SK-N-MC (cell line): ENCODE measurements at regions not wholly inside any gene's neighbourhood (a gene's known extent, or its start where the extent isn't known, plus 50 kb on each side); places are given as distances from the start of the nearest gene placed in this dataset.

Experiments used
- DNase-seq: peaks from one replicate; pipeline ENCODE4 v3.0.0-alpha.2; 2011; ENCODE audit warnings: low read depth, low spot score
- H3K27ac ChIP-seq: fragments of 200-600 bp; sonication (generic); 2 replicates; pipeline ENCODE4 v1.5.1; 2016; ENCODE audit warnings: mixed run types
- H3K36me3 ChIP-seq: fragments of 200-600 bp; sonication (generic); 2 replicates; pipeline ENCODE4 v1.6.1; 2017; ENCODE audit warnings: antibody characterized with exemption, low read length, mixed read lengths; ENCODE audit not compliant: insufficient read depth
- H3K4me3 ChIP-seq: fragments of 200-600 bp; sonication (generic); 2 replicates; pipeline ENCODE4 v1.5.1; 2016
- H3K9ac ChIP-seq: fragments of 200-600 bp; sonication (generic); 2 replicates; pipeline ENCODE4 v1.8.0; 2017; ENCODE audit warnings: mixed run types, mixed read lengths; ENCODE audit not compliant: insufficient read length
- H3K9me3 ChIP-seq: fragments of 200-600 bp; sonication (generic); 2 replicates; pipeline ENCODE4 v1.6.1; 2017; ENCODE audit warnings: low read depth, mild to moderate bottlenecking, antibody characterized with exemption, low read length, moderate library complexity, mixed read lengths
- EZH2 ChIP-seq: fragments of 200-600 bp; sonication (generic); IDR thresholded peaks from one replicate; pipeline ENCODE4 v1.6.1; 2017; ENCODE audit warnings: antibody characterized with exemption
- FOXP2 ChIP-seq: optimal IDR thresholded peaks from 2 replicates; pipeline ENCODE3; 2011; ENCODE audit warnings: mild to moderate bottlenecking, moderate library complexity; ENCODE audit not compliant: insufficient read depth; ENCODE audit errors: extremely low read length, control extremely low read depth
- POLR2AphosphoS5 ChIP-seq: IDR thresholded peaks from 2 replicates; pipeline ENCODE4 v1.6.1; 2012; ENCODE audit warnings: mild to moderate bottlenecking, low read depth, low read length, borderline replicate concordance

DNA sequence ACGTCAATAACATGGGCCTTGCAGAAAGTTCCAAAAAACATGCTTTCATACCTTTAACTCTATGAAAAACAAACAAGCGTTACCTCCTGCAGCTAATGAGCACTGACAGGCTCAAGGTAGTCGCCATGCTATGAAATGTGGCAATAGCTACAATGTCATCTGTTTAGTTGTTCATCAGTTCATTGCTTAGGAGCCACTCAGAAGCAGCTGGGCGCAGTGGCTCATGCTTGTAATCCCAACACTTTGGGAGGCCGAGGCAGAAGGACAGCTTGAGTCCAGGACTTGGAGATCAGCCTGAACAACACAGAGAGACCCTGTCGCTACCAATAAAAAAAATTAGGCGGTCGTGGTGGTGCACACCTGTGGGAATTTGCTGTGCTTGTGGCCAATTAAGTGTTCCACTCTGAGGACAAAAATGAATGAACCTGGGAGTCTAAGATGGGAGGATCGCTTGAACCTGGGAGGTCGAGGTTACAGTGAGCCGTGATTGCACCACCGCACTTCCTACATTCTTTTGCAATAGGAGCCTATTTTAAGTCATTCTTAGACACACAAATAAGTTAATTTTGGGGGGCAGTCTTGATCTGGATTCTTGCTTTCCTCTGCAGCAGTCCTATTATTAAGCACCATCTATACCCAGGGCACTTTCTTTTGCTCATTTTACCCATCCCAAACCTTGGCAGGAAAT is 276.2 kb upstream of the KLF14 start:
- DNase-seq, result no peak
- TF ChIP-seq EZH2 (no peak), FOXP2 (no peak), POLR2AphosphoS5 (no peak)
- Histone ChIP-seq H3K9me3 (no peaks in the 10 kb centered on the region; the same call in 1 of the 2 replicates), H3K36me3 (peaks cover 5% of the 10 kb centered on the region; the same call in 1 of the 2 replicates), H3K4me3 (peak overlapping the region; percentile 65; the same call in 1 of the 2 replicates), H3K9ac (peak overlapping the region; percentile 79), H3K27ac (peak overlapping the region; percentile 100)

DNA sequence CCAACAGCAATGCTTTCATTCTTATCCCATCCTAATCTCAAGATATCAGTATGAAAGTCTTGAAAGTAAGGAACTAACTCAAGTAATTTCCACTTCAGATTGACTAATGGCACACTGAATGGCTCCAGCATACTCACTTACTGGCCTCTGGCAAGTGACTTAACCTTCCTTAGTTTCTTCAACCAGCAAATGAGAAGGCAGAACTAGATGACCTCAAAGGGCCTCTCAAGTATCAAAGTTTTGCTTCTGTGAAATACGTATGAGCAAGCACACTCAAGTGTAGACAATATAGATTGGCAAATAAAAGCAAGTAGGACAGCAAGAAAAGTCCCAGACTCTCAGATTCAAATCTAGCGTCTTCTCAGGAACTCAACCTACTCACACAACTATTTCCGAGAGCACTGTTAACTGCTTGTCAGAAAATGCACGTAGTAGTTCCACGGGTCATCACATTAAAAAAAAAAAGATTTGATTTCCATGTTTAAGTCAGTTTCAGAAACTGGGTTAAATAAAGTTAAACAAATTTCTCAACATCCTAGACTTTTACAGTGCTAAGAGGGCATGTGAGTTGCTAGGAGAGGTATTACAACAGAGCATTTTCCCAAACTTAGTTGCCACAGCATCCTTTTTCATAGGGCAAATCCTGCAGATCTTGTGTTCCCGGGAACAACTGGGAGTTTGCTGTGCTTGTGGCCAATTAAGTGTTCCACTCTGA is 276.9 kb upstream of the KLF14 start:
- no peaks in the 10 kb centered on the region for H3K36me3 ChIP-seq

DNA sequence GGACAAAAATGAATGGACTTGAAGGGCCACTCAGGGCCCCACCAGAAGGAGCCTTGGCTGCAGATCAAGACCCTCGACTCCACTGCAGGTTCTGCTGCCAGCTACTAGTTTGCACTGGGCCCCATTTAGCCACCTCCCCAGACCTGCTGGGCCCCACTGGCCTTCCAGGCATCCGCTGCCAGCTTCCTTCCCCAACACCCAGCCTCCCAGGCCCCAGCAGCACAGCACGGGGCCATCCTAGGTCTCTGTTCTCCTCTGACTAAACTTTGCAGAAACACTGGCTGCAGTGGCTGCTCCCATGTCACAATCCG is 277.4 kb upstream of the KLF14 start:
- Histone ChIP-seq H3K9ac (peak overlapping the region; percentile 74), H3K9me3 (no peaks in the 10 kb centered on the region), H3K4me3 (peak overlapping the region; percentile 65), H3K27ac (peak overlapping the region; percentile 100), H3K36me3 (no peaks in the 10 kb centered on the region)
- TF ChIP-seq FOXP2 (no peak), POLR2AphosphoS5 (peak; percentile 33; the same call in 1 of the 2 replicates)
- DNase-seq, result no peak

More for the DNA sequence above, 276.9 kb upstream of the KLF14 start:
- H3K4me3 ChIP-seq, result peak overlapping the region; percentile 65
- H3K9ac ChIP-seq, result peak overlapping the region; percentile 74
- TF ChIP-seq FOXP2 (no peak), EZH2 (no peak), POLR2AphosphoS5 (no peak)
- no peak for DNase-seq
- no peaks in the 10 kb centered on the region for H3K9me3 ChIP-seq
- H3K27ac ChIP-seq, result peak overlapping the region; percentile 100

DNA sequence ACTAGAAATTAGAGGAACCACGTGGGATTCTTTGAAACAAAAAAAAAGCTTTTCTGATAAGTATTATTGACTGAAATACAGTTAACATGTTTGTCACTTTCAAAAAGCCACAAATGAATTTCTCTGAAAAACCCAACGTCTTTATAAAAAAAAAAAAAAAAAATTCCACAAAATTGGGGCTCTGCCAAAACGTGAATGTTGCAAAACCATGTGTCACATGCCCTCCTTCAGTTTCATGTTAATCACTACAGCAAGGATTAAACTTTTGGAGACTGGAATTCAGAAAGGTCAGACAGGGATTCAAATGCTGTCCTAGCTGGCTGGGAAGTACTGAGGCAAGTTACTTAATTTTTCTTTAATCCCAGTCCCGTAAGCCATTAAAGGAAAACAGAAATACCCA is 278.0 kb upstream of the KLF14 start:
- no peaks in the 10 kb centered on the region for H3K36me3 ChIP-seq
- DNase-seq, result peak; percentile 94
- H3K27ac ChIP-seq, result peak overlapping the region; percentile 100
- H3K4me3 ChIP-seq, result peak overlapping the region; percentile 65
- TF ChIP-seq EZH2, result no peak
- TF ChIP-seq POLR2AphosphoS5, result peak; percentile 58; the same call in 1 of the 2 replicates
- no peak for TF ChIP-seq FOXP2
- no peaks in the 10 kb centered on the region for H3K9me3 ChIP-seq
- H3K9ac ChIP-seq, result peak overlapping the region; percentile 77

DNA sequence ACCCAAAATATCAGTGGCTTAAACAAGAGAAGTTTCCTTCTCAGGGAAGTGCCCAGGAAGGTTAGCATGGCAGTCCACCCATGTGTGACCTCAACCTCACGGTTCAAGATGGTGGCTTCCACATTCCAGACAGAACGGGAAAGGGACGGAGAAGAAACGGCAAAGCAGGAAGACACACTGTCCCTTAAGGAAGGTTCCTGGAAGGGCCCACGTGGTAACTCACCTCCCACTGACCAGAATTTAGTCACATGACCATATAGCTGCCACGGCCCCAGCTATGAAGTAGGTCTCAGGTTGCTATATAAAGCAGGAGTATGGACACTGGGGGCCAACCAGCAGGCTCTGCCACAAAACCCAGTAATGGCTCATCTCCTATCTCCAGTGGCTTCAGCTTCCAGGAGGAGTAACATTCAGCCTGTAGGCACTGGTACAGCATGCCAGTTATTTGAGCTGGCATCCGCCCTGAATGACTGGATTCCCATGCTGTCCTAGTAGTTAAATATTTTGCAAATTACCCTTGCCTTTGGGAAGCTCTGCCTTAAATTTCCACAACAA is 278.5 kb upstream of the KLF14 start:
- Histone ChIP-seq H3K9me3 (no peaks in the 10 kb centered on the region), H3K4me3 (peak overlapping the region; percentile 65), H3K36me3 (no peaks in the 10 kb centered on the region), H3K27ac (peak overlapping the region; percentile 100), H3K9ac (peak overlapping the region; percentile 77)
- DNase-seq, result no peak
- TF ChIP-seq EZH2 (no peak), FOXP2 (no peak), POLR2AphosphoS5 (no peak; the same call in 1 of the 2 replicates)

DNA sequence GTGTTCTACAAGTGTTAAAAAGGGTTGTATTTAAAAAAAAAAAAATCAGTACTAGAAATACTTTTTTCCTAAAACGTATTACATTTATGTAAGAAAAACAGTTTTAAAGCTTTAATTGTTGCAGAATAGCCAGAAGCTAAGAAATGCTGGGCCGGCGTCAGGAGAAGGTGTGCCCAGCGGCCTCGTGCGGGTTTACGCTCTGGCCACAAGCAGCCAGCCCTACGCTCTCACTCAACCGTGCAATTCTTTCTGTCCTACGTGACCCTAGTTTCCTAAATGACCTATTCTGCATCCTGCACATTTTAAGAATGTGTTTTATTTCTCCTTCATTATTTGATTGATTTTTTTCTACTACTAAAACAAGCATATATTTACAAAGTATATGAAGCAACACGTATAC is 279.7 kb upstream of the KLF14 start:
- Histone ChIP-seq H3K4me3 (peak overlapping the region; percentile 65), H3K27ac (peak overlapping the region; percentile 100)
- no peak for DNase-seq

DNA sequence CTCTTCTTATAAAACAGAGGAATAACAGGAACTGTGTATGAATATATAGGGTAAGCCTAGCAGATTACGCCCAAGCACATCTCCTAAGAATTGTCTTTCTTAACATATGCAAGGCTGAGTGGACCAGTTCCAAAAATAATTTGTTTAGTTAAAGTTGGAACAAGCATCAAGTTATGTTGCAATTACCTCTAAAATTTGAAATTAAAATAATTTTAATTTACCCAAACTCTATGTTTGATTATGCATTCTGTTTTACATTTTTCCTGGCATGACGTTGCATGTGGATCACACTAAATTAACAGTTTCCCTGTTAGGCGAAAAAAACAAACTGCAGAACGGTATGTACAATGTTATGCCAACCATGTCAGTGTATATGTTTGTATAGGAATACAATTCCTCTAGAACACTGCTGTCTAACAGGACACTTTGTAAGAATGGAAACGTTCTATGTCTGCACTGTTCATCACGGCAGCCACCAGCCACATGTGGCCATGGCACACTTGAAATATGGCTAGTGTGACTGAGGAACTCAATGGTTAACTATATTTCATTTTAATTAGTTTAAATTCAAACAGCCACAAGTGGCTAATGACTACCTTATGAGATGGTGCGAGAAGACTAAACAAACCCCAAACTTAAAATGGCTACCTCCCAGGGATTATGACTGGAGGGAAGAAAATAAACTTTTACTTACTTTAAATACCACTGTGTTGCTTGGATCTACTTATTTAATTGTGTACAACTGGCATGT is 281.1 kb upstream of the KLF14 start:
- peak overlapping the region; percentile 29 for H3K9ac ChIP-seq
- no peak for DNase-seq
- no peaks in the 10 kb centered on the region for H3K9me3 ChIP-seq
- TF ChIP-seq POLR2AphosphoS5 (no peak), FOXP2 (no peak), EZH2 (no peak)
- no peak overlapping the region for H3K4me3 ChIP-seq
- H3K36me3 ChIP-seq, result no peaks in the 10 kb centered on the region
- H3K27ac ChIP-seq, result peak overlapping the region; percentile 100

More for the DNA sequence above, 279.7 kb upstream of the KLF14 start:
- H3K9ac ChIP-seq, result peak overlapping the region; percentile 77
- no peaks in the 10 kb centered on the region for H3K36me3 ChIP-seq
- TF ChIP-seq EZH2 (no peak), FOXP2 (no peak), POLR2AphosphoS5 (no peak)
- H3K9me3 ChIP-seq, result no peaks in the 10 kb centered on the region

DNA sequence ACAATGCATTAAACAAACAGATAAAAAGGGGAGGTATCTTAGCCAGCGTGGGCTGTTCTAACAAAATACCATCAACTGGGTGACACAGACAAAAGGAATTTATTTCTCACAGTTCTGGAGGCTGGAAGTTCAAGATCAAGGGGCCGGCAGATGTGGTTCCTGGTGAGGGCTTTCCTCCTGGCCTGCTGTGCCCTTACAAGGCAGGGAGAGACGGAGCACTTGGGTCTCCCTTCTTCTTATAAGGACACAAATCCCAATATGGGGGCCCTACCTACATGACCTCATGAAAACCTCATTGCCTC is 281.6 kb upstream of the KLF14 start:
- TF ChIP-seq EZH2 (no peak), FOXP2 (no peak), POLR2AphosphoS5 (no peak)
- Histone ChIP-seq H3K9me3 (no peaks in the 10 kb centered on the region), H3K9ac (peak overlapping the region; percentile 29), H3K27ac (peak overlapping the region; percentile 100), H3K4me3 (no peak overlapping the region), H3K36me3 (no peaks in the 10 kb centered on the region)
- DNase-seq, result no peak
